Epithelial cell of proximal tubule (primary cell): ENCODE measurements at regions not wholly inside any gene's neighbourhood (a gene's known extent, or its start where the extent isn't known, plus 50 kb on each side); places are given as distances from the start of the nearest gene placed in this dataset.

Experiments used
- DNase-seq: peaks from one replicate; pipeline ENCODE4 v3.0.0-alpha.2; 2011; ENCODE audit warnings: low read depth
- H3K4me3 ChIP-seq: 2 replicates; pipeline ENCODE4 v1.5.1; 2011; ENCODE audit warnings: low read depth, mild to moderate bottlenecking, low read length
- CTCF ChIP-seq: conservative IDR thresholded peaks from 2 replicates; pipeline ENCODE4 v1.5.1; 2012; ENCODE audit warnings: low read depth, mild to moderate bottlenecking, low read length

GRCh38 chr7:88681682-88682081 lies 77.8 kb upstream of the ZNF804B start:
- H3K4me3 ChIP-seq: no peak overlapping the region
- no peak for DNase-seq
- no peak for TF ChIP-seq CTCF

- no peak overlapping the region for H3K4me3 ChIP-seq
- no peak for TF ChIP-seq CTCF
- DNase-seq: no peak
Observed at GRCh38 chr7:88670536-88670935, 89.0 kb upstream of the ZNF804B start.

- no peak for DNase-seq
- TF ChIP-seq CTCF: no peak
- H3K4me3 ChIP-seq: no peak overlapping the region
Observed at GRCh38 chr7:88669913-88670312, 89.6 kb upstream of the ZNF804B start.

- H3K4me3 ChIP-seq: no peak overlapping the region
- DNase-seq: no peak
- no peak for TF ChIP-seq CTCF
Observed at GRCh38 chr7:88668591-88668990, 90.9 kb upstream of the ZNF804B start.

GRCh38 chr7:88666626-88667025 lies 92.9 kb upstream of the ZNF804B start:
- H3K4me3 ChIP-seq: no peak overlapping the region
- DNase-seq: no peak
- no peak for TF ChIP-seq CTCF

GRCh38 chr7:88665892-88666514 lies 93.5 kb upstream of the ZNF804B start:
- TF ChIP-seq CTCF: no peak
- no peak overlapping the region for H3K4me3 ChIP-seq
- no peak for DNase-seq

- H3K4me3 ChIP-seq: no peak overlapping the region
- TF ChIP-seq CTCF: no peak
- DNase-seq: peak; percentile 36
Observed at GRCh38 chr7:88664630-88665233, 94.8 kb upstream of the ZNF804B start.
